ENCODE measurements at regions not wholly inside any gene's neighbourhood (a gene's known extent, or its start where the extent isn't known, plus 50 kb on each side); places are given as distances from the start of the nearest gene placed in this dataset.

DNA sequence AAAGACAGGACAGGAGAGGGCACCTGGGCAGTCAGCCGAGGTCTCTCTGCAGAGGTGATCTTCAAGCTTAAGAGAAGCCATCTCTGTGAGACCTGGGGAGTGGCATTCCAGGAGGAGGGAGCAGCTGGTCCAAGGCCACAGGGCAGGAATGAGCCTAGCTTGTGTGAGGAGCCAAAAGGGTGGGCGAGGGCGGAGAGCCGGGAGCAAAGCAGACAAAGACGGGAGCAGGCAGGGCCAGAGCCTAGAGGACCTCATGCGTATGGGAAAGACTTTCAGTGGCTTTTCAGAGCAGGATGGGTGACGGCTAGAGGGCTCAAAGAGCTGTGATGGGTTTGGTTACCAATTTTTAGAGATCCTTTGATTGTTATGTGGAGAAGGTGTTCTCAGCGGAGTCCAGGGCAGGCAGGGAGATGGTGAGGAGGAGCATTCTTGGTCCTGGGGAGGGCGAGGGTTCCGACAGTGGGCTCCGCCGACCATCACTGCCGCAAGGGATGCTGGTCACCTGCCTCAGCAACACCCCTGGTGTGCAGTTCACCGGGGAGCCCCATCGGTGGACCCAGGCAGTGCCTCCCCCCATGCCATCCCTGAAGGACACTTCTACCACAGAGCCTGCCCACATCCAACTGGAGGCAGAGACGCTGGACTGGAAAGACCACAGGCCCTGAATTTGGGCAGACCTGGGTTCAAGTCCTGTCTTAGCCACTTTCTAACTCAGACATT, 122.9 kb upstream of the IRF2BP2 start:
- no peak for DNase-seq (ENCODE audit: low spot score)

- DNase-seq (ENCODE audit: low spot score): no peak
These were observed 122.3 kb upstream of the IRF2BP2 start for GRCh38 chr1:234732260-234732659.

- no peak for DNase-seq (ENCODE audit: low spot score)
These were observed 121.6 kb upstream of the IRF2BP2 start for GRCh38 chr1:234731569-234732085.

- no peak for DNase-seq (ENCODE audit: low spot score)
These were observed 121.0 kb upstream of the IRF2BP2 start for GRCh38 chr1:234730770-234731568.

GRCh38 chr1:234730475-234730769, 120.4 kb upstream of the IRF2BP2 start:
- DNase-seq (ENCODE audit: low spot score): no peak

GRCh38 chr1:234729561-234730474, 119.8 kb upstream of the IRF2BP2 start:
- DNase-seq (ENCODE audit: low spot score): peak; percentile 80

GRCh38 chr1:234728740-234729139, 118.8 kb upstream of the IRF2BP2 start:
- DNase-seq (ENCODE audit: low spot score): no peak

GRCh38 chr1:234727018-234727940, 117.3 kb upstream of the IRF2BP2 start:
- no peak for DNase-seq (ENCODE audit: low spot score)

DNA sequence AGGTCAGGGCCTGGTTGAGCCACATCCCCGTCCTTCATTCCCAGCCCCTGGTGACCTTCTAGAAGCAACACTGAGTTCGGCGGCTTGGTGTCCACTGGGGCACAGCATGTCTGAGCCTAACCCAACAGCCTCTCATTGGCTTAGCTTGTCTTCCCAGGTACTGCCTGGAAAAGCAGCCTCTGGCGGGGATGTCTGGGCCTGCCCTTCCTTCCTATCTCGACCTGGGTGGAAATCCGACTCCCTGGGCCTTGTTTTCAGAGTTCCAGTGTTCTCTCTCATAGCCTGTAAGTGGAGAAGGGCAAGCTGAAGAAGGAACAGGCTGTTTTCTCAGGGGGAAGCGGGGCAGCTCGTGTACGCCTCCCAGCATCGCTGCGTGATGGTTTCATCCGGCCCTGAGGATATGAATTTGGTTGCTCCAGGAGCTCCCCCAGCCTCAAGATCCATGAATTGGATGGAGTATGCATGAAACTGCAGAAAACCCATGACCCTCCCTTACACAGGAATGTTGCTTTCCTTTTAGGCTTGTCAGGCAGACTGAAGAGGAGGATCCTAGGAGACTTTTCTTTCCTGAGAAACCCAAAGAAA, 116.5 kb upstream of the IRF2BP2 start:
- no peak for DNase-seq (ENCODE audit: low spot score)

GRCh38 chr1:234725177-234726132, 115.5 kb upstream of the IRF2BP2 start:
- DNase-seq (ENCODE audit: low spot score): no peak

DNA sequence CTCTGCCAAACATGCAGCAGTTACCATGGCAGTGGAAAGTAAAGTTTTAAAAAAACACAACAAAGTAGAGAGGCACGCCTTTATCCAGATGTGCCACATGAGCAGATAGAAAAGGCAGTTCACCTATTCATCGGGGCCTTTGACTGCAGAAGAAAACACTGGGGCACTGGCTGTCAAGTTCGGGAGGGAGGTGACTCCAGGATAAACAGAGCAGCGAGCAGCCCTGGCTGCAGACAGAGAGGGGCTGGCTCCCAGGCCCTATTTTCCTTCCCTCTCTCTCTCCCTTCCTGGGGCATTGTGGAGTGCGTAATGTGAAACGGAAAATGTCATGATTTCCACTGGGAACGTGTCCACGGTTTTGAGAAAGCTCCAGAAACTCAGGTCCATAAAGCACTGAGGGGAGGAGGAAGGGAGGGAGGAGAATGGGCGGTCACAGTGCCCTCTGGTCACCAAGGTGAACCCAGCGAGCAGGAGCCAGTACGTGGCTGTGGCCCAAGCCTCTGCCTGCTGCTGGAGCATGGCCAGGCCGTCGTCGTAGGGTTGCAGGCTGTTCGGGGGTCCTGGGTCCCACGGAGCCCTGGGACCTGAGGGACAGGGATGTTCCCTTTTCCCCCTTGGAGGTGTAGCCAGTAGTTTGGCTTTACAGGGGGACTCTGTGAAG, 114.7 kb upstream of the IRF2BP2 start:
- peak; percentile 83 for DNase-seq (ENCODE audit: low spot score)

- DNase-seq (ENCODE audit: low spot score): no peak
These were observed 113.1 kb upstream of the IRF2BP2 start for GRCh38 chr1:234722904-234723720.

- DNase-seq (ENCODE audit: low spot score): no peak
These were observed 112.3 kb upstream of the IRF2BP2 start for GRCh38 chr1:234722270-234722704.

DNA sequence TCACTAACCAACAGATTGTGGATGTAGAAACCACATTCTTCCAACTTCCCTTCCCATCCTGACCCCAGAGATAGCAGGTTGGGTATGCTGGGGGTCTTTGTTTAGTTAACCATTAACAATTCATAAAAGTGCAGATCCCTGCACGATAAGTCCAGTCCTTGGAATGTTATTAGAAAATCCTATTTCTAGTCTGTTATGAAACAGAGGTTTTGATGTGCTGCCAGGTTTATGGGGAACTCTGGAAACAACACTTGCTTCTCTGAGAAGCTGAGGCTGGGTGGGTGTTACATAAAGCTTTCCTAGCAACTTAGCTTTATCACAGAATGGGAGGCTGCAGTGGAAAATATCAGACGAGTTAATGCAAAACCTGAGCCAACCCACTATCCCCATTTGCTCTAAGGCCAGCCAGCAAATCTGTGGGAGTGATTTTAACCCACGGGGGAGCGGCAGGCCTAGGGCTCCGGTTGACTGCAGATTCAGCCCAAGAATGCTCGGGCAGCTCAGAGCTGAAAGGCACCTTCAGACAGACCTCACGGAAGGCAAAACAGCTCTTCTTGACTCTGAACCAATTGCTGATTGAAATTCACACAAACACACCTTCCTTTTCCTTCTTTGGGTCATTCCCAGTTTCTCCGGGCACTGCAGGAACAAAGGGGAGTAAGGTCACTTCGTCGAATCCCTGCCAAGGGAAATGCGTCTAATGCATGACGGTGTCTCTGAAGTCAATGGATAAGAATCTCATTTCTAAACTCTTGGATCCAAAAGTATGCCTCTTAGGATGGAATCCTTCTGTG, 111.7 kb upstream of the IRF2BP2 start:
- DNase-seq (ENCODE audit: low spot score): no peak

GRCh38 chr1:234720709-234721441, 110.9 kb upstream of the IRF2BP2 start:
- DNase-seq (ENCODE audit: low spot score): no peak

DNA sequence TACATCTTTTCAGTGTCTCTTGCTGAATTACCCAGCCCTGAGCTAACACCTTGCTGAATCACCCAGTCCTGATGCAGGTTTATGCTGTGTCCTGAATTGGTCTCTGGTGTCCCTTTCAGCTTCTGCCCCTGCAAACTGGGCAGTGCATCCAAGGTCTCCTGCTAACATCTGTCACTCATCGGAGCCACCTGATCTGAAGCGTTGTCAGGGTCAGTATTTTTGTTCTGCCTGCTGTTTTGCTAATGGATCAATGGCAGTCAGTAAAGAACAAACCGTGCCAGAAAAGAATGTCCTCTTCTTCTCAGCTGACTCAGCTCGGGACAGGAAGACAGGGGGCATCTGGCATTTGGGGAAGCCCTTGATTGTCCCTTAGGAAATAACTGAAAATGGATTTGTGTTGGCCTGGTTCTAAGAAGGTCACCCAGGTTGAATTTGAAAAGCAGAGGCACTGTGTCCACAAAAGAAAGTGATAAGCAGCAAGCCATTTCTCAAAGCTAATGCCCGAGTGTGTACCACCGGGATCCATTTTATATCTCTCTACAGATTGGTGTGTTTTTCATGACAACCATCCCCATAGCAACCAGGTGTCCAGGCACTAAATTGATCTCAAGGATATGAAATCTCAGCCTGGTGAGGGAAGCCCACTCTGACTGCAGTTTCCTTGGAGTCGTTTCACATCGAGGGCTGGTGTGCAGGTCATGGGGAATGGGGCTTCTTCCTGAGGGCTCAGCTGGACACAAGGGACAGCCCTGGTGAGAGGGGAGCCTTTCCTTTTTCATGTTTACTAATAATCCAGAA, 109.7 kb upstream of the IRF2BP2 start:
- DNase-seq (ENCODE audit: low spot score): no peak

All from D341Med (cell line).